NT2/D1 (cell line): ENCODE measurements at regions not wholly inside any gene's neighbourhood (a gene's known extent, or its start where the extent isn't known, plus 50 kb on each side); places are given as distances from the start of the nearest gene placed in this dataset.

Experiments used
- YY1 ChIP-seq: IDR thresholded peaks from 2 replicates; pipeline ENCODE4 v1.6.1; 2011; ENCODE audit not compliant: insufficient read length, insufficient read depth
- ZNF274 ChIP-seq: IDR thresholded peaks from 2 replicates; pipeline ENCODE4 v1.6.1; 2011; ENCODE audit warnings: mild to moderate bottlenecking, low read depth, low read length

- TF ChIP-seq ZNF274 (no peak), YY1 (no peak)
Observed at GRCh38 chr11:69217276-69218105, 61.8 kb downstream of the SMIM38 start.
